IMR-90 (cell line): ENCODE measurements at regions not wholly inside any gene's neighbourhood (a gene's known extent, or its start where the extent isn't known, plus 50 kb on each side); places are given as distances from the start of the nearest gene placed in this dataset.

Source experiments
- ATAC-seq: fragments of 200-7000 bp; cut with Tn5 transposase; 2 replicates; pipeline ENCODE4 v1.9.1; 2020; ENCODE audit warnings: low read depth, mild to moderate bottlenecking, moderate library complexity
- BruUV-seq: library from RNA; stranded (reverse); fragments of 400-500 nt; replicated peaks from 2 replicates; lab custom pipeline; 2021; lab: Mats Ljungman, UMichigan
- CTCF ChIA-PET: fragments of 300-600 bp; formaldehyde crosslinking; extraction: SDS; loops from one replicate; lab custom pipeline; 2021; ENCODE audit warnings: antibody characterized with exemption; lab: Yijun Ruan, JAX
- POLR2A ChIA-PET: fragments of 300-600 bp; sonication (Branson Sonifier 250); formaldehyde crosslinking; loops from one replicate; lab custom pipeline; 2022; ENCODE audit warnings: antibody characterized with exemption; ENCODE audit not compliant: unreplicated experiment; lab: Charles Lee
- DNase-seq: peaks from one replicate; pipeline ENCODE4 v3.0.0; 2013
- H2AFZ ChIP-seq: replicated peaks from 2 replicates; pipeline ENCODE3; 2013; ENCODE audit warnings: low read length, mild to moderate bottlenecking; ENCODE audit not compliant: poor library complexity
- H2AK5ac ChIP-seq: 2 replicates; pipeline ENCODE4 v1.6.1; 2013; ENCODE audit warnings: low read depth, low read length, inconsistent platforms
- H2AK9ac ChIP-seq: replicated peaks from 2 replicates; pipeline ENCODE3; 2013; ENCODE audit warnings: mild to moderate bottlenecking, low read depth, low read length, moderate library complexity; ENCODE audit not compliant: poor library complexity
- H2BK120ac ChIP-seq: 2 replicates; pipeline ENCODE4 v1.6.1; 2013; ENCODE audit warnings: low read depth, low read length, inconsistent platforms
- H2BK15ac ChIP-seq: 3 replicates; pipeline ENCODE4 v1.6.1; 2013; ENCODE audit warnings: low read depth, low read length, inconsistent platforms
- H2BK20ac ChIP-seq: 2 replicates; pipeline ENCODE4 v1.6.1; 2013; ENCODE audit warnings: low read depth, mild to moderate bottlenecking, inconsistent platforms, low read length, moderate library complexity
- H2BK5ac ChIP-seq: 2 replicates; pipeline ENCODE4 v1.6.1; 2013; ENCODE audit warnings: mild to moderate bottlenecking, low read depth, low read length, inconsistent platforms; ENCODE audit not compliant: poor library complexity, severe bottlenecking
- H3K14ac ChIP-seq: replicated peaks from 2 replicates; pipeline ENCODE4 v1.6.1; 2013; ENCODE audit warnings: low read depth, low read length, inconsistent platforms
- H3K18ac ChIP-seq: 2 replicates; pipeline ENCODE4 v1.6.1; 2013; ENCODE audit warnings: low read depth, low read length, control low read depth
- H3K23ac ChIP-seq: 2 replicates; pipeline ENCODE4 v1.6.1; 2013; ENCODE audit warnings: low read depth, low read length, inconsistent platforms
- H3K27ac ChIP-seq: 2 replicates; pipeline ENCODE4 v1.5.1; 2013; ENCODE audit warnings: mild to moderate bottlenecking, control low read depth, low read length; ENCODE audit not compliant: insufficient read depth
- H3K27me3 ChIP-seq: 2 replicates; pipeline ENCODE4 v1.6.1; 2013; ENCODE audit warnings: low read length; ENCODE audit not compliant: control insufficient read depth, insufficient read depth
- H3K36me3 ChIP-seq: 2 replicates; pipeline ENCODE4 v1.6.1; 2013; ENCODE audit warnings: low read length, mixed read lengths; ENCODE audit not compliant: control insufficient read depth, insufficient read depth
- H3K4ac ChIP-seq: 2 replicates; pipeline ENCODE4 v1.6.1; 2013; ENCODE audit warnings: low read depth, low read length, inconsistent platforms
- H3K4me1 ChIP-seq: 2 replicates; pipeline ENCODE4 v1.6.1; 2013; ENCODE audit warnings: low read length, mixed read lengths; ENCODE audit not compliant: control insufficient read depth, insufficient read depth
- H3K4me2 ChIP-seq: 2 replicates; pipeline ENCODE4 v1.6.1; 2013; ENCODE audit warnings: low read depth, mild to moderate bottlenecking, control low read depth, low read length, moderate library complexity
- H3K4me3 ChIP-seq: 2 replicates; pipeline ENCODE4 v1.5.1; 2013; ENCODE audit warnings: low read depth, mild to moderate bottlenecking, control low read depth, low read length, moderate library complexity; ENCODE audit not compliant: insufficient read depth
- H3K56ac ChIP-seq: 2 replicates; pipeline ENCODE4 v1.6.1; 2013; ENCODE audit warnings: low read length, inconsistent platforms; ENCODE audit not compliant: insufficient read depth; ENCODE audit errors: extremely low read depth
- H3K79me1 ChIP-seq, 2 experiments: 2 replicates each; pipeline ENCODE4 v1.6.1; 2013; ENCODE audit warnings: low read length in 2 of 2, inconsistent platforms in 1 of 2, low read depth in 1 of 2
- H3K9ac ChIP-seq: 2 replicates; pipeline ENCODE4 v1.6.1; 2013; ENCODE audit warnings: low read depth, low read length, control low read depth
- H3K9me1 ChIP-seq: 2 replicates; pipeline ENCODE4 v1.6.1; 2013; ENCODE audit warnings: low read length, inconsistent platforms; ENCODE audit not compliant: insufficient read depth
- H3K9me3 ChIP-seq: 2 replicates; pipeline ENCODE4 v1.6.1; 2013; ENCODE audit warnings: low read length; ENCODE audit not compliant: control insufficient read depth, insufficient read depth
- H4K20me1 ChIP-seq: 2 replicates; pipeline ENCODE4 v1.6.1; 2013; ENCODE audit warnings: low read length, inconsistent platforms; ENCODE audit not compliant: insufficient read depth
- H4K5ac ChIP-seq: 2 replicates; pipeline ENCODE4 v1.6.1; 2013; ENCODE audit warnings: mild to moderate bottlenecking, low read depth, low read length, control low read depth
- H4K8ac ChIP-seq, 2 experiments: 2 replicates each; pipeline ENCODE4 v1.6.1; 2013; ENCODE audit warnings: low read depth in 2 of 2, low read length in 2 of 2, control low read depth in 1 of 2, inconsistent platforms in 1 of 2
- H4K91ac ChIP-seq: 2 replicates; pipeline ENCODE4 v1.6.1; 2013; ENCODE audit warnings: low read depth, low read length, inconsistent platforms; ENCODE audit not compliant: insufficient read depth
- BHLHE40 ChIP-seq: fragments of 150-350 bp; IDR thresholded peaks from 2 replicates; pipeline ENCODE4 v1.6.1; 2016; ENCODE audit warnings: mild to moderate bottlenecking, low read depth, low read length
- CEBPB ChIP-seq: IDR thresholded peaks from 2 replicates; pipeline ENCODE4 v1.6.1; 2012; ENCODE audit warnings: low read depth, low read length, improper control_type of control experiment
- CTCF ChIP-seq: conservative IDR thresholded peaks from 2 replicates; pipeline ENCODE4 v1.5.1; 2012; ENCODE audit warnings: mild to moderate bottlenecking, low read depth, low read length, improper control_type of control experiment
- FOS ChIP-seq: fragments of 150-350 bp; IDR thresholded peaks from 2 replicates; pipeline ENCODE4 v1.6.1; 2016; ENCODE audit warnings: low read depth, low read length
- NFE2L2 ChIP-seq: fragments of 150-350 bp; IDR thresholded peaks from 2 replicates; pipeline ENCODE4 v1.6.1; 2016; ENCODE audit warnings: low read depth, mild to moderate bottlenecking, low read length
- USF2 ChIP-seq: fragments of 150-350 bp; IDR thresholded peaks from 2 replicates; pipeline ENCODE4 v1.6.1; 2017; ENCODE audit warnings: mild to moderate bottlenecking, antibody characterized with exemption, low read length, low read depth
- WGBS, 2 experiments: methylation state at CpG; one replicate each; pipeline versions ENCODE4 v1.1.5 to v1.1.7; 2013; ENCODE audit warnings: missing lambda C conversion rate in 2 of 2; ENCODE audit not compliant: insufficient read length in 1 of 2; ENCODE audit errors: extremely low coverage in 2 of 2; 5-methylcytosine and 5-hydroxymethylcytosine counted together
- dilution Hi-C: fragments of 300-500 bp; cut with HindIII; formaldehyde crosslinking; loops from one replicate; pipeline ENCODE4 v1.14.3; 2018; ENCODE audit warnings: low sequenced_read_pairs; ENCODE audit not compliant: unreplicated experiment
- in situ Hi-C: fragments of 300-500 bp; cut with MboI; formaldehyde crosslinking; loops from 3 replicates; pipeline ENCODE4 v1.14.3; 2019; ENCODE audit warnings: low sequenced_read_pairs, inconsistent platforms, mixed read lengths
- intact Hi-C: fragments of 100-400 bp; cut with micrococcal nuclease; formaldehyde crosslinking; loops from 2 replicates; pipeline ENCODE4 v1.10.0; 2022

- no TSS peak for BruUV-seq
- in situ Hi-C loops: no loop called here
- DNase-seq: peak; percentile 93
- Histone ChIP-seq H3K36me3 (no peaks in the 10 kb centered on the region), H3K4ac (peak overlapping the region; percentile 98), H2AK5ac (no peak overlapping the region), H3K79me1 (no peaks in the 10 kb centered on the region), H3K18ac (peak overlapping the region; percentile 52; the same call in 1 of the 2 replicates), H2AK9ac (no peak overlapping the region), H4K91ac (peak overlapping the region; percentile 50; the same call in 1 of the 2 replicates), H3K14ac (no peak overlapping the region), H2BK5ac (peak overlapping the region; percentile 94), H4K8ac (peak overlapping the region; percentile 51 to 55; a peak in 3 of 4 replicates), H3K27me3 (no peaks in the 10 kb centered on the region), H3K56ac (no peak overlapping the region), H2BK15ac (no peak overlapping the region), H3K9me3 (peaks cover 11% of the 10 kb centered on the region), H4K5ac (no peak overlapping the region), H2BK120ac (peak overlapping the region; percentile 99), H3K9ac (no peak overlapping the region), H3K4me3 (no peak overlapping the region), H2AFZ (no peak overlapping the region), H3K9me1 (peaks cover 3% of the 10 kb centered on the region; the same call in 1 of the 2 replicates), H3K23ac (no peak overlapping the region), H4K20me1 (no peaks in the 10 kb centered on the region), H3K4me2 (no peak overlapping the region), H3K27ac (peak overlapping the region; percentile 67; the same call in 1 of the 2 replicates), H3K4me1 (peaks cover 9% of the 10 kb centered on the region; the same call in 1 of the 2 replicates), H2BK20ac (peak overlapping the region; percentile 99; the same call in 1 of the 2 replicates)
- dilution Hi-C loops: no loop called here
- intact Hi-C loops: loop anchor here (5.0 to 10.0 kb wide), 2 partner anchors 86 to 1249 kb away; partner anchors contain the start of gene CITED2
- WGBS, 2 experiments: no CpG with 5 or more reads among the region's 3 CpGs
- CTCF ChIA-PET: no interaction called here
- POLR2A ChIA-PET: no interaction called here
- ATAC-seq: 0 out of 2 replicates have a peak, but pooled peaks have one; percentile 13
- TF ChIP-seq FOS (0 out of 2 replicates have a peak, but pooled peaks have one; percentile 24), CTCF (no peak), USF2 (peak; percentile 31; the same call in 1 of the 2 replicates), CEBPB (peak; percentile 94), BHLHE40 (peak; percentile 66; the same call in 1 of the 2 replicates), NFE2L2 (no peak)
Observed at GRCh38 chr6:140623498-140623897, 1249.0 kb upstream of the CITED2 start.
